ENCODE measurements at regions not wholly inside any gene's neighbourhood (a gene's known extent, or its start where the extent isn't known, plus 50 kb on each side); places are given as distances from the start of the nearest gene placed in this dataset.
A peak's percentile ranks its signal among the peaks of the same experiment; 100 is the strongest.

DNA sequence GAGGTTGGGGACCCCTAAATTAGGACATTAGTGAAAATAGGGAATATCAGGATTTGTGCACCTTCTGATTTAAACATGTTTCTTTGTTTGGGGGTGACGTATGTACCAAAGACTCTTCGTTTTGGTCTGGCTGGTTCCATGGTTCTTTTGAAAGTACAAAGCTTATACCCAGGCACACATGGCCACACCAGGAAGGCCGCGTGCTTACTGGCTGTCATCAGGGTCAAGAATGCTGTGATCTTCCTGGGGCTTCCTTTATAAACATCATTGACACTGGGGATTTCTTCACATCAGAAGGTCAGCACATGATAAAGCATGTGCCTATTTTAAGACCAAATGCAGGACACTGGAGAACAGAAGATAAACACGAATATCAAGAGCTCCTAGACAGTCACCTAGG lies 230.6 kb upstream of the ID2 start:
- Histone ChIP-seq H3K4me1 (peaks cover 6 to 52% (median 29%) of the 10 kb centered on the region in 10 experiments), H3K36me3 (no peaks in the 10 kb centered on the region), H3K4me3 (no peak overlapping the region), H3K27ac (no peak overlapping the region), H3K9me3 (replicated peaks in 1 of 11) (0 out of 22 replicates have a peak, but pooled peaks cover 0 to 11% (median 0%) of the 10 kb centered on the region in 11 experiments), H3K9ac (no peak overlapping the region), H4K20me1 (no peaks in the 10 kb centered on the region), H3K4me2 (no peak overlapping the region), H3K27me3 (peaks cover 0 to 11% (median 1%) of the 10 kb centered on the region in 11 experiments; a peak in 13 of 22 replicates)
- TF ChIP-seq Cebpa-rat (IDR thresholded peaks at IDR 0.05): no peak

DNA sequence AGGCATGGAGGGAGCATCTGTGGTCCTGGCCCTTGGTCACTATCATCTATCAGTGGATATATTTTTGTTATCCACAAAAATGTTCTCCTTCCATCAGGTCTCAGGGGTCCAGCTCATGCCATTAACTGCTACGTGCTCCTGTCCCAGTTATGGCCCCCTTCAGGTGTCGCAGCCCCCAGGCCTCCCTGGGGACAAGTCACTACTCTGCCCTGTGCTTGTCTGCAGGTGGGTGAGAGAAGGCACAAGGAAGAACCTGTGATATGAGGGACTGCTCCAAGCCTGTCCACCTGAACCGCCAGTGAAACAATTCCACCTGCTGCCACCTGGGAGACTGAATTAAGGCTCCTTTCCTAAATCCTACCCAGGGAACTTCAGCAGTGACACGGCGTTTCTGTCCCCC lies 229.6 kb upstream of the ID2 start:
- Histone ChIP-seq H3K27ac (no peak overlapping the region), H3K36me3 (no peaks in the 10 kb centered on the region), H3K27me3 (peaks cover 8 to 21% (median 12%) of the 10 kb centered on the region in 11 experiments; a peak in 21 of 22 replicates), H3K4me1 (peaks cover 13 to 49% (median 30%) of the 10 kb centered on the region in 10 experiments), H3K9me3 (replicated peaks in 1 of 11) (0 out of 22 replicates have a peak, but pooled peaks cover 0 to 11% (median 0%) of the 10 kb centered on the region in 11 experiments), H4K20me1 (no peaks in the 10 kb centered on the region), H3K4me3 (no peak overlapping the region), H3K9ac (no peak overlapping the region), H3K4me2 (no peak overlapping the region)
- no peak for TF ChIP-seq Cebpa-rat (IDR thresholded peaks at IDR 0.05)

DNA sequence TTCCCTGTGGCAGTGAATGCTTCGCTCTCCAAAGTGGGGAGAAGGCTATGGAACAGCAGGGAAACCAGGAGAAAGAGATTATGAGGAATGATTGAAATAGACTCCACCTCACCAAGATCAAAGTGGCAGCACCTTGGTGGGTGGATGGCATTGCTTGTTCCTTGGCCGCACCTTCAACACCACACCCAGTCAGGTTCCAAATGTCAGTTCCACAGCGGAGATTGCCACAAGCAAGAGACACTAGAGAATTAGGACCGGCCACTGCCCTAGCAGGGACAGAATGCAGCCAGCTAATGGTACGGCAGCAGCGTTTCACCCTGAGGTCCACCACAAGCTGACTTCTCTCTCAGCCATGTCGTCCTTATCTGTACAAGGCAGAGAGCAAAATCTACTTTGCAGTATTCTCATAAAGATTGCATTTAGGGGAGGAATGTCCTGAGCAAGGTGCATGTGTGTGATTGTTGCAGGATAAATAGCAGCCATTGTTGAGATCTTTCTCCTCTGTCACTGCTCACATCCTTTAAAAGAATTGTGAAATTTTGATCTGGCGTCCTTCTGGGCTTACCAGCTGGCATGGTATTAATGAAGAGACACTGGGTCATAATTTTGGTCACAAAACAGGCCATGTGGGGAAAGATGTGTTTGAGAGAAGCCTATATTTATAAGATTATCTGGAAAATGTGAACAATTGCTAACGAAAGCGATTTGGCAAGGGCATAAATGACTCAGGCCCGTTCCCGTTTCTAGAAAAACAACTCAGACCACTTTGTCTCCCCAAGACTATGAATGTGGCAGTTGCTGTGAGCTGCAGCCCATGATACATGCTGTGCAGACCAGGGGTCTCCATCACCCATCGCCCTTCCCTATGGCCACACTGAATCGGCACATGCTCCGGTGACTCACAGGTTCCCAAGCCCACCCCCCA lies 228.6 kb upstream of the ID2 start:
- H3K36me3 ChIP-seq: no peaks in the 10 kb centered on the region
- peaks cover 18 to 30% (median 21%) of the 10 kb centered on the region in 11 experiments for H3K27me3 ChIP-seq
- no peaks in the 10 kb centered on the region for H4K20me1 ChIP-seq
- 0 out of 22 replicates have a peak, but pooled peaks cover 0 to 11% (median 0%) of the 10 kb centered on the region in 11 experiments for H3K9me3 ChIP-seq (replicated peaks in 1 of 11)
- H3K4me2 ChIP-seq: no peak overlapping the region
- no peak overlapping the region for H3K9ac ChIP-seq
- no peak for TF ChIP-seq Cebpa-rat (IDR thresholded peaks at IDR 0.05)
- no peak overlapping the region for H3K27ac ChIP-seq
- no peak overlapping the region for H3K4me3 ChIP-seq
- peaks cover 17 to 47% (median 31%) of the 10 kb centered on the region in 10 experiments for H3K4me1 ChIP-seq

DNA sequence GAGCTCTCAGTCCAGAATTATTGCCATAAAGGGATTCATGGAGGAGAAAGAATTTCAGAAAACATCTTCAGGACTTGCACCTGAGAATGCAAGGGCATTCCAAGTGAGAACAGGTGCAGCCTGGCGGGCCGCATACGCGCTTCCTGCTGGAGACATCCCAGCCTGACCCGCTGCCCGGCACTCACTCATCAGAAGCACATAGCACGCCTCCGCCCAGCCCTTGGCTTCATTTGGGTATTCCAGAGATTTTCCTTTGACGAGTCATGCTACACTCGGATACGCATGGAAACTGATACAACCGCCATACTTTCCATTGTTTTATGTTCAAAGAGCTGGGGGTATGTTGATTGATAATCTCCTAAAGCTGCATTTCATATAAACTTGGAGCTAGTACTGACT lies 228.0 kb upstream of the ID2 start:
- Histone ChIP-seq H3K4me3 (no peak overlapping the region), H3K27ac (no peak overlapping the region), H4K20me1 (no peaks in the 10 kb centered on the region), H3K36me3 (no peaks in the 10 kb centered on the region), H3K9me3 (replicated peaks in 1 of 11) (0 out of 22 replicates have a peak, but pooled peaks cover 0 to 11% (median 0%) of the 10 kb centered on the region in 11 experiments), H3K27me3 (peaks cover 25 to 37% (median 28%) of the 10 kb centered on the region in 11 experiments), H3K4me1 (peaks cover 17 to 45% (median 31%) of the 10 kb centered on the region in 10 experiments), H3K9ac (no peak overlapping the region), H3K4me2 (no peak overlapping the region)
- no peak for TF ChIP-seq Cebpa-rat (IDR thresholded peaks at IDR 0.05)

DNA sequence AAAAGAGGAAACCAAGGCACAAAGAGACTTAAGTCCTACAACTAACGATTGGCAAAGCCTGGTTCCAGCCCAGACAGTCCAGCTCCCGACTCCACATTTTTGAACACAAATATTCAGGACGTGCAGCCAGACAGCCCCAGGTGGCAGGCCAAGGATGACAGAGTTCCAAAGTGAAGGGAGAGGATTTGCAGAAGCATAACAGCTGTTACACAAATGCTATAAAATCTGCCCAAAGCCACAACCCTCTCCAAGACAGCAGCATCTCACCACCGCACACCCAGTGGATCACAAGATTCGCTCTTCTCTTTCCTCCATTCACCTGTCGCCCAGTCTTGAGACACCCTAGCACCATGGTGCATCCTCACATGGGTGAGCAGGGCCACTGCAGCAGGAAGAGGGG lies 227.1 kb upstream of the ID2 start:
- H3K27me3 ChIP-seq: peaks cover 25 to 44% (median 34%) of the 10 kb centered on the region in 11 experiments

DNA sequence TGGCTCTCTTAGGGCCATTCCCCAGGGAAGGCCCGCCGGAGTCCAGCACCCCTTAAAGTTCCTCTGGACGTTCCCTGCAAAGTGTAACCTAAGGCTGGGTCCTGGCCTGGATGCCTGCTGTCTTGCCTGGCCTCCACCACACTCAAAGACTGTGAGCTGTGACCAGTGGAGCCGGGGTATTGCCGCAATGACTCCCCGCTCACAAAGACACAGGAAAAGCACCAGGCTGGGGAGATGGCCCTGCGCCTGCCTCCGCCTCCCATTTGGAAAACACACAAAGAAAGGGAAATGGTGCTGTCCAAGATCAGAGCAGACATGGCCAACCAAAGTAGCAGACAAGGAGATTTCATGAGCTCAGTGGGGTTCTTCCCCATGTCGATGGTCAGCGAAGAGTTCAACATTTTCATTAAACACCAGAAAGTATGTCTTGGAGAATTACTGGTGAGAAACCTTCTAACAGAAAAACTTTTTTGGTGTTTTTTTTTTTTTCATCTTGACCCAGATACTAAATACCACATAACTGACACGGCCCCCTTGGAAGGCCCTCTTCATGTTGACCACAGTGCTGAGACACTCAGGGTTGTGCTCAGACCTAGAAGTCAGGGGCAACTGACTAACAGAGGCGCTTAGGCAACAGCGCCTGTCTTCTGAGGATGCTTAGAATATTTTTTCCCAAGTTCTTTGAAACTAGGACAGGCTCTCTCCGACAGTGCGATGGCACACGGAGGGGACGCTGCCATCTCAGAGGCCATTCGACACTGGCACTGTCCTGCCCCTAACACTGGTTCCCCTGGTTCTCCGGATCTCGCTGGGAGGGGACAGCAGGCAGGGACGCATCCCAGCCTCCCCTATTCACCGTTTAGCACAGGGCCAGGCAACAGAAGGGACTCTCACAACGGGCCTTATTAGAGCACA lies 226.4 kb upstream of the ID2 start:
- H3K27ac ChIP-seq: peak overlapping the region in 6 of 11 experiments; percentile 15 to 39 (median 24); a peak in 6 of 22 replicates
- H3K4me2 ChIP-seq: peak overlapping the region; percentile 67 to 95 (median 86)
- H3K27me3 ChIP-seq: peaks cover 25 to 44% (median 34%) of the 10 kb centered on the region in 11 experiments
- no peak for TF ChIP-seq Cebpa-rat (IDR thresholded peaks at IDR 0.05)
- peak overlapping the region in 8 of 11 experiments; percentile 19 to 54 (median 43); a peak in 9 of 22 replicates for H3K9ac ChIP-seq
- 0 out of 22 replicates have a peak, but pooled peaks cover 0 to 8% (median 0%) of the 10 kb centered on the region in 11 experiments for H3K9me3 ChIP-seq (replicated peaks in 1 of 11)
- no peaks in the 10 kb centered on the region for H4K20me1 ChIP-seq
- H3K36me3 ChIP-seq: no peaks in the 10 kb centered on the region
- peaks cover 17 to 38% (median 31%) of the 10 kb centered on the region in 10 experiments for H3K4me1 ChIP-seq
- peak overlapping the region in 2 of 10 experiments; percentile 10 to 35; a peak in 1 of 20 replicates for H3K4me3 ChIP-seq

More for the DNA sequence above, 227.1 kb upstream of the ID2 start:
- Histone ChIP-seq H3K36me3 (no peaks in the 10 kb centered on the region), H3K9me3 (replicated peaks in 1 of 11) (0 out of 22 replicates have a peak, but pooled peaks cover 0 to 11% (median 0%) of the 10 kb centered on the region in 11 experiments), H3K9ac (no peak overlapping the region), H3K4me3 (no peak overlapping the region), H3K4me2 (peak overlapping the region in 8 of 11 experiments; percentile 74 to 91 (median 86); a peak in 13 of 22 replicates), H3K4me1 (peaks cover 17 to 38% (median 31%) of the 10 kb centered on the region in 10 experiments), H4K20me1 (no peaks in the 10 kb centered on the region), H3K27ac (no peak overlapping the region)
- no peak for TF ChIP-seq Cebpa-rat (IDR thresholded peaks at IDR 0.05)

DNA sequence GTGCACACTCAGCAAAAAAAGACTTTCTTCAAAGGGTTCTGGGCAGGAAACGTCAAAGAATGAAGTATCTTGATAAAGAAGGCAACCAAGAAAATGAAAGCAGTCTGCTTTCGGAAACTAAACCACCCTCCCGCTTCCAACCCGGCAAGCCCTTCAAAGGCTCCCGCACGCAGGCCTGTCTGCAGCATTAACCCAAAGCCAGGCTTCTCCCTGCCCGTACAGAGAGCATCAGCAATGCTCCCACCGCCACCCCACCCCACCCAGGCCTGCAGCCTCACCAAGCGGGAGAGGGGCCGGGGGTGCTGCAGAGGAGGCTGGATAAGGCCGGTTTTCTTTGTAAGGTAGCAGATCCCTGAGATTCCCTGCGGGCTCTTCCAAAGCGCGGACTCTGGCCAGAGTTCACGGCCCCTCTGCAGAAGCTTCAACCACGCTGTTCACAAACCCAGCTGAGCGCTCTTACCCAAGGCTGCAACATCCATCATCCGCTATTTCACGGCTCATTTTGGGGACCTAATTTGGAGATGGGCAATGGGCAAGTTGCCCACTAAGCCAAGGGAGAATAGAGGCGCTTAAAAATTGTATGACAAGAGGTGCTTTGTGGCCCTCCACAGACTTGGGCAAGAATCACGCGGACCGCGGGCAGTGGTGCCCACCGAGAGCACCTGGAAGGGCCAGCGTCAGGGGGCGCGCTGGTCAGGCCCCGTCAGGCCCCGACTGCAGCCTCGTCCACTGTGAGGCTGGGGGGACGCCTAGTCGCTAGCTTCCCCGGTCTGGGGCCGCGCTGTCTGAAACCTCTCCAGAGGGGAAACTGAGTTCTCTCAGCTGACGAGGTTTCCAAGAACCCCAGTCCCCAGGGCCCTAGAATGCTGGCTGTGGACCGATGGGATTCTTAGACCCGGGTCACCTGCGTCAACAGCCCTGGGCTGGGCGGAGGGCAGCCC lies 225.4 kb upstream of the ID2 start:
- TF ChIP-seq Cebpa-rat (IDR thresholded peaks at IDR 0.05): no peak
- peak overlapping the region in 8 of 11 experiments; percentile 19 to 54 (median 43); a peak in 10 of 22 replicates for H3K9ac ChIP-seq
- H3K27me3 ChIP-seq: peaks cover 25 to 44% (median 34%) of the 10 kb centered on the region in 11 experiments

More for the DNA sequence above, 225.4 kb upstream of the ID2 start:
- H3K4me2 ChIP-seq: peak overlapping the region; percentile 67 to 95 (median 86)
- H3K4me3 ChIP-seq: peak overlapping the region in 6 of 10 experiments; percentile 21 to 55 (median 41); a peak in 9 of 20 replicates
- H3K36me3 ChIP-seq: no peaks in the 10 kb centered on the region
- 0 out of 22 replicates have a peak, but pooled peaks cover 0 to under 1% (median 0%) of the 10 kb centered on the region in 11 experiments for H3K9me3 ChIP-seq (replicated peaks in 1 of 11)
- no peaks in the 10 kb centered on the region for H4K20me1 ChIP-seq
- H3K4me1 ChIP-seq: peaks cover 17 to 38% (median 31%) of the 10 kb centered on the region in 10 experiments
- peak overlapping the region in 6 of 11 experiments; percentile 15 to 39 (median 24); a peak in 6 of 22 replicates for H3K27ac ChIP-seq

Measured in BLaER1 treated with 17β-estradiol and CSF1 and Interleukin-3, amounts not matched to agents 10 nM and 100 nM (cell line).